ENCODE measurements at regions not wholly inside any gene's neighbourhood (a gene's known extent, or its start where the extent isn't known, plus 50 kb on each side); places are given as distances from the start of the nearest gene placed in this dataset.

GRCh38 chr12:75954749-75955148 lies 76.8 kb downstream of the PHLDA1 start:
- Histone ChIP-seq H3K27ac (peak overlapping the region in 1 of 12 donors; percentile 29), H3K4me1 (peaks cover 0 to 41% (median 17%) of the 10 kb centered on the region in 12 donors), H3K9me3 (no peaks in the 10 kb centered on the region), H3K4me3 (no peak overlapping the region), H3K36me3 (no peaks in the 10 kb centered on the region), H3K27me3 (no peaks in the 10 kb centered on the region)
- no peak for TF ChIP-seq POLR2A (IDR thresholded peaks at IDR 0.05)
- TF ChIP-seq CTCF (IDR thresholded peaks at IDR 0.05): no peak
- WGBS, 4 donors: 93 to 100% (median 98%) methylated on average over 2 of the region's 2 CpGs
- ATAC-seq (no peak), DNase-seq (no peak)
- intact Hi-C loops (cut with DNase I): no loop called here

GRCh38 chr12:75954041-75954440 lies 77.5 kb downstream of the PHLDA1 start:
- no peaks in the 10 kb centered on the region for H3K9me3 ChIP-seq
- peaks cover 0 to 34% (median 16%) of the 10 kb centered on the region in 12 donors for H3K4me1 ChIP-seq
- TF ChIP-seq CTCF (IDR thresholded peaks at IDR 0.05) (no peak), POLR2A (IDR thresholded peaks at IDR 0.05) (no peak)
- intact Hi-C loops (cut with DNase I): no loop called here
- peak overlapping the region in 8 of 12 donors; percentile 22 to 67 (median 48) for H3K27ac ChIP-seq
- H3K36me3 ChIP-seq: no peaks in the 10 kb centered on the region
- no peaks in the 10 kb centered on the region for H3K27me3 ChIP-seq
- DNase-seq (no peak), ATAC-seq (peak; percentile 76 to 94 (median 88))
- no peak overlapping the region for H3K4me3 ChIP-seq
- whole genome bisulfite sequencing, 4 donors: 39 to 64% (median 46%) methylated on average over 3 of the region's 3 CpGs

GRCh38 chr12:75953312-75953906 lies 78.2 kb downstream of the PHLDA1 start:
- Histone ChIP-seq H3K4me1 (peaks cover 0 to 31% (median 16%) of the 10 kb centered on the region in 12 donors), H3K27me3 (no peaks in the 10 kb centered on the region), H3K36me3 (no peaks in the 10 kb centered on the region), H3K9me3 (no peaks in the 10 kb centered on the region), H3K4me3 (no peak overlapping the region), H3K27ac (peak overlapping the region in 9 of 12 donors; percentile 27 to 67 (median 44))
- 55 to 81% (median 69%) methylated on average over 5 of the region's 5 CpGs for WGBS, 4 donors
- ATAC-seq (peak in 2 of 4 donors; percentile 26 to 32), DNase-seq (no peak)
- TF ChIP-seq CTCF (IDR thresholded peaks at IDR 0.05) (no peak), POLR2A (IDR thresholded peaks at IDR 0.05) (no peak)
- intact Hi-C loops (cut with DNase I): no loop called here

GRCh38 chr12:75951399-75952278 lies 79.9 kb downstream of the PHLDA1 start:
- no peak for DNase-seq
- no peaks in the 10 kb centered on the region for H3K27me3 ChIP-seq
- intact Hi-C loops (cut with DNase I): no loop called here
- ATAC-seq: peak in 1 of 4 donors; percentile 28
- no peaks in the 10 kb centered on the region for H3K36me3 ChIP-seq
- H3K9me3 ChIP-seq: no peaks in the 10 kb centered on the region
- no peak for TF ChIP-seq CTCF (IDR thresholded peaks at IDR 0.05)
- TF ChIP-seq POLR2A (IDR thresholded peaks at IDR 0.05): no peak
- no peak overlapping the region for H3K4me3 ChIP-seq
- peak overlapping the region in 2 of 12 donors; percentile 2 to 67 for H3K27ac ChIP-seq
- peaks cover 0 to 31% (median 16%) of the 10 kb centered on the region in 12 donors for H3K4me1 ChIP-seq
- 58 to 68% (median 66%) methylated on average over 4 of the region's 4 CpGs for WGBS, 4 donors

Data from heart left ventricle (tissue), 16 donors.